SK-N-SH treated with all-trans-retinoic acid at 6 μM for 48 hours (cell line): ENCODE measurements at regions not wholly inside any gene's neighbourhood (a gene's known extent, or its start where the extent isn't known, plus 50 kb on each side); places are given as distances from the start of the nearest gene placed in this dataset.

Source experiments
- ATAC-seq: fragments of 200-7000 bp; cut with Tn5 transposase; 3 replicates; pipeline ENCODE4 v1.9.1; 2020; ENCODE audit warnings: mild to moderate bottlenecking, moderate library complexity
- ARNTL ChIP-seq: fragments of 450-650 bp; formaldehyde crosslinking; IDR thresholded peaks from 2 replicates; pipeline ENCODE4 v1.5.0; 2020; ENCODE audit warnings: low read depth, mild to moderate bottlenecking, moderate library complexity, borderline replicate concordance
- ESRRG ChIP-seq: fragments of 250-450 bp; sonication (Bioruptor Pico); IDR thresholded peaks from 2 replicates; pipeline ENCODE4 v1.6.1; 2021; ENCODE audit warnings: mild to moderate bottlenecking
- GLIS3 ChIP-seq: fragments of 250-450 bp; sonication (Bioruptor Pico); IDR thresholded peaks from 2 replicates; pipeline ENCODE4 v1.5.0; 2020; ENCODE audit warnings: mild to moderate bottlenecking, moderate library complexity
- ISL1 ChIP-seq: fragments of 250-450 bp; sonication (Bioruptor Pico); IDR thresholded peaks from 2 replicates; pipeline ENCODE4 v2.1.2; 2022; ENCODE audit warnings: mild to moderate bottlenecking, moderate library complexity
- OSR1 ChIP-seq: fragments of 250-450 bp; sonication (Bioruptor Pico); IDR thresholded peaks from 2 replicates; pipeline ENCODE4 v1.8.0; 2022; ENCODE audit warnings: moderate library complexity, mild to moderate bottlenecking, inconsistent platforms
- PPARA ChIP-seq: fragments of 250-450 bp; sonication (Bioruptor Pico); IDR thresholded peaks from 2 replicates; pipeline ENCODE4 v1.5.0; 2020; ENCODE audit warnings: mild to moderate bottlenecking, borderline replicate concordance
- TOX ChIP-seq: fragments of 250-450 bp; sonication (Bioruptor Pico); IDR thresholded peaks from 2 replicates; pipeline ENCODE4 v1.8.0; 2021; ENCODE audit warnings: mild to moderate bottlenecking, moderate library complexity, borderline replicate concordance
- ZC3H10 ChIP-seq: fragments of 250-450 bp; sonication (Bioruptor Pico); IDR thresholded peaks from 2 replicates; pipeline ENCODE4 v1.5.1; 2021; ENCODE audit warnings: mild to moderate bottlenecking, moderate library complexity
- ZFP3 ChIP-seq: fragments of 250-450 bp; sonication (Bioruptor Pico); IDR thresholded peaks from 2 replicates; pipeline ENCODE4 v1.5.0; 2020; ENCODE audit warnings: mild to moderate bottlenecking, moderate library complexity
- ZFP30 ChIP-seq: fragments of 450-650 bp; formaldehyde crosslinking; IDR thresholded peaks from 2 replicates; pipeline ENCODE4 v1.5.0; 2022; ENCODE audit warnings: mild to moderate bottlenecking, moderate library complexity
- ZNF565 ChIP-seq: fragments of 450-650 bp; formaldehyde crosslinking; conservative IDR thresholded peaks from 2 replicates; pipeline ENCODE4 v1.5.0; 2020; ENCODE audit warnings: low read depth, mild to moderate bottlenecking, moderate library complexity
- ZNF8 ChIP-seq: fragments of 450-650 bp; formaldehyde crosslinking; IDR thresholded peaks from 2 replicates; pipeline ENCODE4 v1.5.0; 2020; ENCODE audit warnings: mild to moderate bottlenecking, moderate library complexity
- TF ChIP-seq, protein P1 (sequence below): fragments of 250-450 bp; sonication (Bioruptor Pico); IDR thresholded peaks from 2 replicates; pipeline ENCODE4 v1.5.1; 2021; ENCODE audit warnings: mild to moderate bottlenecking, moderate library complexity
- TF ChIP-seq, protein P2 (sequence below): fragments of 250-450 bp; sonication (Bioruptor Pico); IDR thresholded peaks from 2 replicates; pipeline ENCODE4 v1.5.1; 2020; ENCODE audit warnings: low read depth, mild to moderate bottlenecking, moderate library complexity
- TF ChIP-seq, protein P3 (sequence below): fragments of 250-450 bp; sonication (Bioruptor Pico); IDR thresholded peaks from 2 replicates; pipeline ENCODE4 v1.8.0; 2020; ENCODE audit warnings: mild to moderate bottlenecking, moderate library complexity, borderline replicate concordance
- TF ChIP-seq, protein P4 (sequence below): fragments of 250-450 bp; sonication (Bioruptor Pico); IDR thresholded peaks from 2 replicates; pipeline ENCODE4 v1.8.0; 2021; ENCODE audit warnings: low read depth, mild to moderate bottlenecking, moderate library complexity, borderline replicate concordance

DNA sequence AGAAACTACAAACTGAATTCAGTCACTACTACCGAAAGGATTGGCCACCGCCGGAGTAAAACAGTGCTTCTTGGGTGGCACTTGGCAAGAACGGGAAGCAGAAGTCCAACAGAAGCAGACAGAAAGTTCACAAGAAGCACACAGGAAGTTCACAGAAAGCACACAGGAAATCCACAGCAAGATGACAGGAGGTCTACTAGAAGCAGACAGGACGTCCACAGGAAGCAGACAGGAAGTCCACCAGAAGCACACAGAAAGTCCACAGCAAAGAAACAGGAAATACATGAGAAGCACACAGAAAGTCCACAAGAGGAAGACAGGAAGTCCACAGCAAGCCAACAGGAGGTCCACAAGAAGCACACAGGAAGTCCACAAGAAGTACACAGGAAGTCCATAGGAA lies 399.2 kb upstream of the AUTS2 start:
- ATAC-seq = no peak
- TF ChIP-seq ARNTL (CRISPR knock-in tag) (no peak), TOX (CRISPR knock-in tag) (no peak), ZNF565 (no peak)
- TF ChIP-seq, protein P1, sequence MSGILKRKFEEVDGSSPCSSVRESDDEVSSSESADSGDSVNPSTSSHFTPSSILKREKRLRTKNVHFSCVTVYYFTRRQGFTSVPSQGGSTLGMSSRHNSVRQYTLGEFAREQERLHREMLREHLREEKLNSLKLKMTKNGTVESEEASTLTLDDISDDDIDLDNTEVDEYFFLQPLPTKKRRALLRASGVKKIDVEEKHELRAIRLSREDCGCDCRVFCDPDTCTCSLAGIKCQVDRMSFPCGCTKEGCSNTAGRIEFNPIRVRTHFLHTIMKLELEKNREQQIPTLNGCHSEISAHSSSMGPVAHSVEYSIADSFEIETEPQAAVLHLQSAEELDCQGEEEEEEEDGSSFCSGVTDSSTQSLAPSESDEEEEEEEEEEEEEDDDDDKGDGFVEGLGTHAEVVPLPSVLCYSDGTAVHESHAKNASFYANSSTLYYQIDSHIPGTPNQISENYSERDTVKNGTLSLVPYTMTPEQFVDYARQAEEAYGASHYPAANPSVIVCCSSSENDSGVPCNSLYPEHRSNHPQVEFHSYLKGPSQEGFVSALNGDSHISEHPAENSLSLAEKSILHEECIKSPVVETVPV = no peak

DNA sequence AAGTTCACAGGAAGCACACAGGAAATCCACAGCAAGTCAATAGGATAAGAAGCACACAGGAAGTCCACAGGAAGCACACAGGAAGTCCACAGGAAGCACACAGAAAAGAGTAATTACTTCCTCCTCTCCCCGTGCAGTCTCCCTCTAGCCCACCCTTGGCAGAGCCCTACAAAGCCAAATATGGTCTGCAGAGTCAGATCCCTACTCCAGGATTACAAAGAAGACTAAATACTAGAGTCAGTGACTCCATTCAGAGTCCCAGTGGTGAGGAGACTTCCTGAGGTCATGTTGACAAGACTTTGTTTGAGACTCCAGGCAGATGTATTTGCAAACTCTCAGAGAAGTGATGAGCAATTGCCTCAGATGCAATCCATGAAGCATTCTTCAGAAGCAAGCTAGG lies 398.6 kb upstream of the AUTS2 start:
- ATAC-seq = no peak
- TF ChIP-seq ZNF565 = no peak
- TF ChIP-seq, all 23 proteins: peak for 0

DNA sequence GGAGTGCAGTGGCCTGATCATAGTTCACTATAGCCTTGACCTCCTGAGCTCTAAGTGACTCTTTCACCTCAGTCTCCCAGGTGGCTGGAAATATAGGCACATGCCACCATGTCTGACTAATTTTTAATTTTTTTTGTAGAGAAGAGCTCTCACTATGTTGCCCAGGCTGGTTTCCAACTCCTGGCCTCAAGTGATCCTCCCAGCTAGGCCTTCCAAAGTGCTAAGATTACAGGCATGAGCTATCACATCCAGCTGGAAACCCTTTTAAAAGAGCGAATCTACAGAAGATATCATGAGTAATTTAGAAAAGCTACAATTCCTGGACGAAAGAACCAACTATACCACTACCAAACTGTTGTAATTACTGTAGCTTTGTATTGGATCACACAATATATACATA lies 394.4 kb upstream of the AUTS2 start:
- ATAC-seq = no peak

DNA sequence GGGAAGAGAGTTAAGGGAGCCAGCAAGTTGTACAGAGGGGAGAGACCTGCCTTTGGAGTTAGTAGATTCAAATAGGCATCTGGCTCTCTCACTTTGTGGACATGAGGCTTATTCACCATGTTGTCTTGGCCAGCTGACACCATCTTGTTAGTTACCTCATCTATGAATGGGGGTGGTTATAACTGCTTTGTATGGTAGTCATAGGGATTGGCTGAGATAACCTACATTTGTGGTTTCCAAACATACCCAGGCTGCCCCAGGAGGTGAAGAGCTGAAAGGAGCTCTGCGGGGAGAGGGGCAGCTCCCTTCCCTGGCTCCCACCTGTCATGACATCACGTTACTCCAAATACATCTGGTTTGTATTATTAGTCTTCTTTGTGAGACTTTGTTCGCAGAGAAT lies 393.3 kb upstream of the AUTS2 start:
- no peak for ATAC-seq
- TF ChIP-seq ZC3H10 (CRISPR knock-in tag) (no peak), ISL1 (CRISPR knock-in tag) (no peak), TOX (CRISPR knock-in tag) (no peak), ZNF565 (no peak)
- TF ChIP-seq, all 23 proteins: peak for 0

More for the DNA sequence above, 394.4 kb upstream of the AUTS2 start:
- TF ChIP-seq, protein P2, sequence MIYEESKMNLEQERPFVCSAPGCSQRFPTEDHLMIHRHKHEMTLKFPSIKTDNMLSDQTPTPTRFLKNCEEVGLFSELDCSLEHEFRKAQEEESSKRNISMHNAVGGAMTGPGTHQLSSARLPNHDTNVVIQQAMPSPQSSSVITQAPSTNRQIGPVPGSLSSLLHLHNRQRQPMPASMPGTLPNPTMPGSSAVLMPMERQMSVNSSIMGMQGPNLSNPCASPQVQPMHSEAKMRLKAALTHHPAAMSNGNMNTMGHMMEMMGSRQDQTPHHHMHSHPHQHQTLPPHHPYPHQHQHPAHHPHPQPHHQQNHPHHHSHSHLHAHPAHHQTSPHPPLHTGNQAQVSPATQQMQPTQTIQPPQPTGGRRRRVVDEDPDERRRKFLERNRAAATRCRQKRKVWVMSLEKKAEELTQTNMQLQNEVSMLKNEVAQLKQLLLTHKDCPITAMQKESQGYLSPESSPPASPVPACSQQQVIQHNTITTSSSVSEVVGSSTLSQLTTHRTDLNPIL (CRISPR knock-in tag) = no peak
- TF ChIP-seq GLIS3 (no peak), PPARA (CRISPR knock-in tag) (no peak), ESRRG (CRISPR knock-in tag) (no peak), TOX (CRISPR knock-in tag) (no peak)

DNA sequence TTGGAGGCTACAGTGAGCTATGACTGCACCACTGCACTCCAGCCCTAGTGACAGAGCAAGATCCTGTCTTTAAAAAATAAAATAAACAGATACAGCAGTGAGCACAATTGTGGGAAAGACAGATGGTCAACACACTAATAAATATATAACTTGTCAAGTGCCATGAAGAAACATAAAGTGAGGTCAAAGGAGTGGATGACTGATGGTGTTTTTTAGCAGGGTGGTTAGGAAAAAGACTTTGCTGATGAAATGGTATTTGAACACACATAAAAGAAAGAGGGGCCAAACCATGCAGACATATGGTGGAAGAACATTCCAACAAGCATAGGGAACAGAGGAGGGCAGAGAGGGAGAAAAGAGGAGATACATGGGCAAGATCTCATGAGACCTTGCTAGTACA lies 392.7 kb upstream of the AUTS2 start:
- TF ChIP-seq, protein P3, sequence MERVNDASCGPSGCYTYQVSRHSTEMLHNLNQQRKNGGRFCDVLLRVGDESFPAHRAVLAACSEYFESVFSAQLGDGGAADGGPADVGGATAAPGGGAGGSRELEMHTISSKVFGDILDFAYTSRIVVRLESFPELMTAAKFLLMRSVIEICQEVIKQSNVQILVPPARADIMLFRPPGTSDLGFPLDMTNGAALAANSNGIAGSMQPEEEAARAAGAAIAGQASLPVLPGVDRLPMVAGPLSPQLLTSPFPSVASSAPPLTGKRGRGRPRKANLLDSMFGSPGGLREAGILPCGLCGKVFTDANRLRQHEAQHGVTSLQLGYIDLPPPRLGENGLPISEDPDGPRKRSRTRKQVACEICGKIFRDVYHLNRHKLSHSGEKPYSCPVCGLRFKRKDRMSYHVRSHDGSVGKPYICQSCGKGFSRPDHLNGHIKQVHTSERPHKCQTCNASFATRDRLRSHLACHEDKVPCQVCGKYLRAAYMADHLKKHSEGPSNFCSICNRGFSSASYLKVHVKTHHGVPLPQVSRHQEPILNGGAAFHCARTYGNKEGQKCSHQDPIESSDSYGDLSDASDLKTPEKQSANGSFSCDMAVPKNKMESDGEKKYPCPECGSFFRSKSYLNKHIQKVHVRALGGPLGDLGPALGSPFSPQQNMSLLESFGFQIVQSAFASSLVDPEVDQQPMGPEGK (CRISPR knock-in tag) = no peak
- no peak for TF ChIP-seq TOX (CRISPR knock-in tag)
- TF ChIP-seq ISL1 (CRISPR knock-in tag) = no peak
- no peak for TF ChIP-seq OSR1 (CRISPR knock-in tag)
- TF ChIP-seq, protein P4, sequence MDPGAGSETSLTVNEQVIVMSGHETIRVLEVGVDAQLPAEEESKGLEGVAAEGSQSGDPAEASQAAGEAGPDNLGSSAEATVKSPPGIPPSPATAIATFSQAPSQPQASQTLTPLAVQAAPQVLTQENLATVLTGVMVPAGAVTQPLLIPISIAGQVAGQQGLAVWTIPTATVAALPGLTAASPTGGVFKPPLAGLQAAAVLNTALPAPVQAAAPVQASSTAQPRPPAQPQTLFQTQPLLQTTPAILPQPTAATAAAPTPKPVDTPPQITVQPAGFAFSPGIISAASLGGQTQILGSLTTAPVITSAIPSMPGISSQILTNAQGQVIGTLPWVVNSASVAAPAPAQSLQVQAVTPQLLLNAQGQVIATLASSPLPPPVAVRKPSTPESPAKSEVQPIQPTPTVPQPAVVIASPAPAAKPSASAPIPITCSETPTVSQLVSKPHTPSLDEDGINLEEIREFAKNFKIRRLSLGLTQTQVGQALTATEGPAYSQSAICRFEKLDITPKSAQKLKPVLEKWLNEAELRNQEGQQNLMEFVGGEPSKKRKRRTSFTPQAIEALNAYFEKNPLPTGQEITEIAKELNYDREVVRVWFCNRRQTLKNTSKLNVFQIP (CRISPR knock-in tag) = no peak
- TF ChIP-seq ZFP30 = no peak
- no peak for TF ChIP-seq ZFP3
- no peak for ATAC-seq

DNA sequence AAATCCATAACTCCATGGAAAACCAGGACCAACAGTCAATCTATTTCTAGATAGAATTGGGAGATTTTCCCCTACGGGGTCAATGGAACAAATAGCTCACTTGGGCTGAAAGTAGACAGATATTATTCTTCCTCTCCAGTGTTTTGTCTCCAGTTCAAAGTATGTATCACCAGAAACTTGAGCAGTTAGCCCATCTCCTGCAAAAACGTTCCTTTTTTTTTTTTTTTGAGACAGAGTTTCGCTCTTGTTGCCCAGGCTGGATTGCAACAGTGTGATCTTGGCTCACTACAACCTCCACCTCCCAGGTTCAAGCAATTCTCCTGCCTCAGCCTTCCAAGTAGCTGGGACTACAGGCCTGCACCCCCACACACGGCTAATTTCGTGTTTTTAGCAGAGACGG lies 390.0 kb upstream of the AUTS2 start:
- no peak for ATAC-seq
- TF ChIP-seq ZNF8 (no peak), OSR1 (CRISPR knock-in tag) (no peak), ARNTL (CRISPR knock-in tag) (no peak), ZC3H10 (CRISPR knock-in tag) (no peak)

DNA sequence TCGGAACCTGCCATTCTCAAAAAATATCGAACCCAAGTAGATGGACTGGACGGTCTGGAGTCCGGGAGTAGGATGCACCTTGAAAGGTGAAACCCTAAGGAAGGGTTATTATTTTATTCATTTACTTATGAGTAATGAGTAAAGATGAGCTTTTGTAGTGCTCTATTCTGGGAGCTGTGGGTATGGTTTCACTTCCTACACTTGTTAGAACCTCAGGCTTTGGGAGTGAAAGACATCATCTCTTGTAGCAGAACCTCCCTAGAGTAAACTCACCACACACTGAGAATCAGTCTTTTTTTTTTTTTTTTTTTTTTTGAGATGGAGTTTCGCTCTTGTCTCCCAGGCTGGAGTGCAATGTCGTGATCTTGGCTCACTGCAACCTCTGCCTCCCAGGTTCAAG lies 389.4 kb upstream of the AUTS2 start:
- ATAC-seq = no peak
- TF ChIP-seq ZFP30 = no peak
- no peak for TF ChIP-seq TOX (CRISPR knock-in tag)
- TF ChIP-seq ZNF8 = no peak
